Gastroesophageal sphincter (tissue), 4 donors: ENCODE measurements at regions not wholly inside any gene's neighbourhood (a gene's known extent, or its start where the extent isn't known, plus 50 kb on each side); places are given as distances from the start of the nearest gene placed in this dataset.
A peak's percentile ranks its signal among the peaks of the same experiment; 100 is the strongest.

ENCODE experiments used
- ATAC-seq: fragments of 150-250 bp; one replicate; pipeline ENCODE4 v1.9.1; 2016; ENCODE audit warnings: mild to moderate bottlenecking, moderate library complexity
- H3K27ac ChIP-seq, 4 donors: fragments of 200-600 bp; sonication (generic) in 3 of 4; 1 replicate in 3 of 4; 2 replicates in 1 of 4; pipeline ENCODE4 v1.5.1; 2016 to 2019
- H3K27me3 ChIP-seq: fragments of 200-600 bp; sonication (generic); one replicate; pipeline ENCODE4 v1.5.1; 2019
- H3K36me3 ChIP-seq, 2 donors: fragments of 200-600 bp; sonication (generic); one replicate each; pipeline ENCODE4 v1.5.1; 2019; ENCODE audit warnings: control low read depth in 1 of 2
- H3K4me1 ChIP-seq, 3 donors: fragments of 200-600 bp; sonication (generic); 1 replicate in 2 of 3; 2 replicates in 1 of 3; pipeline ENCODE4 v1.5.1; 2016 to 2019; ENCODE audit warnings: control low read depth in 2 of 3
- H3K4me3 ChIP-seq, 2 donors: fragments of 200-600 bp; sonication (generic); one replicate each; pipeline ENCODE4 v1.5.1; 2019; ENCODE audit warnings: mild to moderate bottlenecking in 1 of 2, moderate library complexity in 1 of 2
- H3K9me3 ChIP-seq, 3 donors: fragments of 200-600 bp; sonication (generic); one replicate each; pipeline ENCODE4 v1.5.1; 2017 to 2019; ENCODE audit warnings: control low read depth in 2 of 3
- EP300 ChIP-seq: sonication (generic); formaldehyde crosslinking; IDR thresholded peaks from one replicate; pipeline ENCODE4 v1.6.1; 2017; ENCODE audit warnings: antibody characterized with exemption, mild to moderate bottlenecking
- POLR2A ChIP-seq, 2 donors: fragments of 450-650 bp; IDR thresholded peaks; one replicate each; pipeline ENCODE4 v1.6.1; 2017; ENCODE audit warnings: antibody characterized with exemption in 2 of 2, mild to moderate bottlenecking in 2 of 2, moderate library complexity in 1 of 2
- POLR2AphosphoS5 ChIP-seq: sonication (generic); formaldehyde crosslinking; IDR thresholded peaks from one replicate; pipeline ENCODE4 v1.6.1; 2017; ENCODE audit warnings: antibody characterized with exemption
- WGBS, 2 donors: methylation state at CpG; one replicate each; pipeline ENCODE4 v1.1.5; 2018; ENCODE audit warnings: low coverage in 1 of 2; 5-methylcytosine and 5-hydroxymethylcytosine counted together
- TF ChIP-seq, protein P1 (sequence below), 4 experiments: fragments of 200-600 bp in 2 of 4; fragments of 450-650 bp in 2 of 4; sonication (generic) in 1 of 4; IDR thresholded peaks; one replicate each; pipeline ENCODE4 v1.5.1; 2017 to 2019; ENCODE audit warnings: antibody characterized with exemption in 4 of 4, mild to moderate bottlenecking in 2 of 4, moderate library complexity in 2 of 4

DNA sequence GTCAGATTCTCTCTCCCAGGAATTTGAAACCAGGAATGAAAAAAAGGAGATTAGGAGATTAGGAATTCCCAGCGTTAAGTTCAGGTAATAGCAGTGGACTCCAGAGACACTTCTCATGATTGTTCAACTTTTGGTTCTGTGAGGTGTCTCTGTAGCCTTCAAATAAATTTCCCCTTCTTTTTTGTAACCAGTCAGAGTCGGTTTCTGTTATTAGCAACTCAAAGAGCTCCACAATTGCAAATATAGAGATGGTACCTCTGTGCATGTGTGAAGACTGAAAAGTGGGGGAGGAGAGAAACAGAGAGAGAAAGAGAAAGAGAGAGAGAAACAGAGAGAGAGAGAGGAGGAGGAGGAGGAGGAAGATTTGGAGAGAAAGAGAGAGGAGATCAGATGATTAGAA is 112.8 kb upstream of the STEAP1B start:
- TF ChIP-seq, protein P1, sequence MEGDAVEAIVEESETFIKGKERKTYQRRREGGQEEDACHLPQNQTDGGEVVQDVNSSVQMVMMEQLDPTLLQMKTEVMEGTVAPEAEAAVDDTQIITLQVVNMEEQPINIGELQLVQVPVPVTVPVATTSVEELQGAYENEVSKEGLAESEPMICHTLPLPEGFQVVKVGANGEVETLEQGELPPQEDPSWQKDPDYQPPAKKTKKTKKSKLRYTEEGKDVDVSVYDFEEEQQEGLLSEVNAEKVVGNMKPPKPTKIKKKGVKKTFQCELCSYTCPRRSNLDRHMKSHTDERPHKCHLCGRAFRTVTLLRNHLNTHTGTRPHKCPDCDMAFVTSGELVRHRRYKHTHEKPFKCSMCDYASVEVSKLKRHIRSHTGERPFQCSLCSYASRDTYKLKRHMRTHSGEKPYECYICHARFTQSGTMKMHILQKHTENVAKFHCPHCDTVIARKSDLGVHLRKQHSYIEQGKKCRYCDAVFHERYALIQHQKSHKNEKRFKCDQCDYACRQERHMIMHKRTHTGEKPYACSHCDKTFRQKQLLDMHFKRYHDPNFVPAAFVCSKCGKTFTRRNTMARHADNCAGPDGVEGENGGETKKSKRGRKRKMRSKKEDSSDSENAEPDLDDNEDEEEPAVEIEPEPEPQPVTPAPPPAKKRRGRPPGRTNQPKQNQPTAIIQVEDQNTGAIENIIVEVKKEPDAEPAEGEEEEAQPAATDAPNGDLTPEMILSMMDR (IDR thresholded peaks at IDR 0.05): no peak
- TF ChIP-seq EP300: no peak
- TF ChIP-seq POLR2A (IDR thresholded peaks at IDR 0.05): no peak
- TF ChIP-seq POLR2AphosphoS5: no peak
- whole genome bisulfite sequencing, 2 donors: 64 to 100% methylated on average over 2 of the region's 2 CpGs
- Histone ChIP-seq H3K4me1 (no peaks in the 10 kb centered on the region), H3K4me3 (no peak overlapping the region), H3K36me3 (no peaks in the 10 kb centered on the region), H3K27me3 (no peaks in the 10 kb centered on the region), H3K9me3 (peaks cover 0 to 9% (median 0%) of the 10 kb centered on the region in 3 donors), H3K27ac (no peak overlapping the region)
- no peak for ATAC-seq

DNA sequence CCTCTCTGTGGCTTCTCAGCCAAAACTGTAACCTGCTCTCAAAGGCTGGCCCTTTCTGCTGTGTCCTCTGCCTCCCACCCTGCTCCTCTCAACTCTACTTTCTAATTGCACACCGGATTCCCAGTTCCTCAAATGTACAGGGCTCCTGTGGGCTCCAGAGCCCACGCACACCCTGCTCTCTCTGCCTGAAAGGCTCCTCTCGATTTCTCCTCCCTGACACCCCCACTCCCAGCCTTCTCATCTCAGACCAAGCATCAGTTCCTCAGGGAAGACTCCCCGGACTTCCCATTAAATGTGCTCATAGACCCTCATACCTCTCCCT is 111.7 kb upstream of the STEAP1B start:
- Histone ChIP-seq H3K4me3 (no peak overlapping the region), H3K36me3 (no peaks in the 10 kb centered on the region), H3K4me1 (no peaks in the 10 kb centered on the region), H3K9me3 (no peaks in the 10 kb centered on the region), H3K27me3 (no peaks in the 10 kb centered on the region), H3K27ac (no peak overlapping the region)
- TF ChIP-seq EP300 (no peak), POLR2A (IDR thresholded peaks at IDR 0.05) (no peak), POLR2AphosphoS5 (no peak)
- TF ChIP-seq, protein P1 (IDR thresholded peaks at IDR 0.05): no peak
- no peak for ATAC-seq
- 74 to 78% methylated on average over 4 of the region's 4 CpGs for WGBS, 2 donors

DNA sequence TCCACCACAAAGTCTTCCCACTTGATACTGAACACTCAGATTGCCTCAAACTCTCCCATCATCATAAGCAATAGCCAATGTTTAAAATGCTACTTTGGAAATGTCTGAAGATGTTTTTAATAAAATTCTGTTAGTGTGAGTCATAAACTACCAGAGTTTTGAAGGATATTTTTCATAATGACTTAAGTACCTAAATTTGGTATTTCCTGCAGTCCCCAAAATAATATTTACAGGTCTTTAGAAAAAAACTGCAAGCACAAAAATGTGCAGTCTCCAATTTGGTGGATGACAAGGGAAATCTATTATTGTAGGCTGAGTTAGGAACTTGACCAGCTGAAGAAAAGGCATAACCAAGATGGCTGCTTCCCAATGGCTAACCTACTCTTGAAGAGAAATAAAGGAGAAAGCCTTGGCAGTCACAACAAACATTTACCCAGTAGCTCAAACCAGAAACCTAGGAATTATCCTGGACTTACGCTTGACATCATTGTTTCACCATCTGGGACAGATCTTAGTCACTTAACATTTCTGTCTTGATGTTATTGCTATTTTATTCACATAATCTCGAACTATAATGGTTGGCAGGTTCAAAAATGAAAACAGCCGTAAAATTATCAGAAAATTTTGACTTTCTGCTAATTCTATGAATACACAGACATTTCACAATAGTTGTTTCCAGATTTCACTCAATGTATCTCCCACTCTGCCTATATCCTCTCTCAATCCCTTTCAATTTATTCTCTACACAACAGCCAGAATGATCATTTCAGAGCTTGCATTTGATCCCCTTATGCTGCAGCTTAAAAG is 111.2 kb upstream of the STEAP1B start:
- TF ChIP-seq, protein P1 (IDR thresholded peaks at IDR 0.05): no peak
- TF ChIP-seq POLR2AphosphoS5: no peak
- no peak for TF ChIP-seq POLR2A (IDR thresholded peaks at IDR 0.05)
- TF ChIP-seq EP300: no peak
- H3K27me3 ChIP-seq: no peaks in the 10 kb centered on the region
- H3K4me3 ChIP-seq: no peak overlapping the region
- H3K9me3 ChIP-seq: no peaks in the 10 kb centered on the region
- H3K4me1 ChIP-seq: no peaks in the 10 kb centered on the region
- no peaks in the 10 kb centered on the region for H3K36me3 ChIP-seq
- no peak overlapping the region for H3K27ac ChIP-seq
- ATAC-seq: peak; percentile 25
- WGBS, 2 donors: 53 to 84% methylated on average over 3 of the region's 3 CpGs

DNA sequence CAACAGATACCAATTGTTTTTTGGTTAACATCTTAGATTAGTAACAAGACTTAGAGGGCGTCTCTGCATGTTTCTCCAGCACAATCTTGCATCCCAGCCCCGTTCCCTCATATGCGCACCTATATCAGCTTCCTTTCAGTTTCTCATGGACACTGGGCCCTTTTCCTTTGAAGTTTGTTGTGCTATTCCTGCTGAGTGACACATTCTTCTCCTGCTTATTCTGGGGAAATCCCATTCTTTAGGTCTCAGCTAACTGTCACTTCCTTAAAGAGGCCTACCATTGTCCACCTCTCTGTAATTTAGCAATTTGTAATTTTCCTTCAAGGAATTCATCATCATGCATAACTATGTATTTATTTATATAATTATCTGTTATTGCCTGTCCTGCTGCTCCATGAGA is 110.3 kb upstream of the STEAP1B start:
- Histone ChIP-seq H3K4me1 (no peaks in the 10 kb centered on the region), H3K27me3 (no peaks in the 10 kb centered on the region), H3K9me3 (no peaks in the 10 kb centered on the region), H3K4me3 (no peak overlapping the region), H3K27ac (no peak overlapping the region), H3K36me3 (no peaks in the 10 kb centered on the region)
- no peak for ATAC-seq
- TF ChIP-seq EP300: no peak
- no peak for TF ChIP-seq POLR2A (IDR thresholded peaks at IDR 0.05)
- TF ChIP-seq, protein P1 (IDR thresholded peaks at IDR 0.05): no peak
- no peak for TF ChIP-seq POLR2AphosphoS5
- WGBS, 2 donors: 85 to 95% methylated on average over 3 of the region's 3 CpGs

DNA sequence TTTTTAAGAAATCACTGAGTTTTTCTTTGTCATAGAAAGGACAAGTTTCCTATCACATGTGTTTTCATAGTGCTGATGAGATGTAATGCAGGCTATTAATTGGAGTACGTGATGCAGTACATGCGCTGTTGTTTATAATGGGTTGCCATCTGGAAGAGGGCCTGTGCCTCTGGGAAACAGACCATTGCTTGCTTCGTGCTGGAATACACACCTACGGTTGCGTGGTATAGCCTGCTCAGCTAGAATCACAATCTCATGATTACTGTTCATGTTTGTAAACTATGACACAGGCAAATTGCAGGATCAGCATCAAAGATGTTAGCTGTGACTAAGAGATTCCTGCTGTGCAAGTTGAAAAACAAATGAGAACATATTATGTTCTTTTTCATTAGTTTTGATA is 107.2 kb upstream of the STEAP1B start:
- 34 to 58% methylated on average over 5 of the region's 5 CpGs for WGBS, 2 donors
- ATAC-seq: peak; percentile 73
- Histone ChIP-seq H3K27me3 (no peaks in the 10 kb centered on the region), H3K27ac (no peak overlapping the region), H3K4me1 (peaks cover under 1 to 4% (median 4%) of the 10 kb centered on the region in 3 donors), H3K9me3 (no peaks in the 10 kb centered on the region), H3K36me3 (no peaks in the 10 kb centered on the region), H3K4me3 (no peak overlapping the region)
- no peak for TF ChIP-seq POLR2A (IDR thresholded peaks at IDR 0.05)
- peak; percentile 53 for TF ChIP-seq POLR2AphosphoS5
